ENCODE measurements at regions not wholly inside any gene's neighbourhood (a gene's known extent, or its start where the extent isn't known, plus 50 kb on each side); places are given as distances from the start of the nearest gene placed in this dataset.

- H3K9me3 ChIP-seq (replicated peaks in 1 of 11): no peaks in the 10 kb centered on the region
- H3K9ac ChIP-seq: no peak overlapping the region
- peaks cover 0 to 12% (median 3%) of the 10 kb centered on the region in 10 experiments; a peak in 9 of 20 replicates for H3K4me1 ChIP-seq
- no peaks in the 10 kb centered on the region for H3K36me3 ChIP-seq
- no peak overlapping the region for H3K4me2 ChIP-seq
- H3K27me3 ChIP-seq: no peaks in the 10 kb centered on the region
- H4K20me1 ChIP-seq: no peaks in the 10 kb centered on the region
- no peak overlapping the region for H3K4me3 ChIP-seq
- H3K27ac ChIP-seq: no peak overlapping the region
- TF ChIP-seq Cebpa-rat (IDR thresholded peaks at IDR 0.05): no peak
Measured at GRCh38 chr12:109648521-109648920, 65.1 kb upstream of the FAM222A start.

GRCh38 chr12:109650808-109651207 is 62.8 kb upstream of the FAM222A start:
- H3K4me1 ChIP-seq: peaks cover 0 to 32% (median 15%) of the 10 kb centered on the region in 10 experiments; a peak in 11 of 20 replicates
- H3K4me3 ChIP-seq: no peak overlapping the region
- H3K4me2 ChIP-seq: peak overlapping the region in 3 of 11 experiments; percentile 15 to 34 (median 25); a peak in 5 of 22 replicates
- no peaks in the 10 kb centered on the region for H3K27me3 ChIP-seq
- H3K27ac ChIP-seq: no peak overlapping the region
- no peak for TF ChIP-seq Cebpa-rat (IDR thresholded peaks at IDR 0.05)
- H3K36me3 ChIP-seq: no peaks in the 10 kb centered on the region
- H3K9me3 ChIP-seq (replicated peaks in 1 of 11): no peaks in the 10 kb centered on the region
- H4K20me1 ChIP-seq: no peaks in the 10 kb centered on the region
- no peak overlapping the region for H3K9ac ChIP-seq

DNA sequence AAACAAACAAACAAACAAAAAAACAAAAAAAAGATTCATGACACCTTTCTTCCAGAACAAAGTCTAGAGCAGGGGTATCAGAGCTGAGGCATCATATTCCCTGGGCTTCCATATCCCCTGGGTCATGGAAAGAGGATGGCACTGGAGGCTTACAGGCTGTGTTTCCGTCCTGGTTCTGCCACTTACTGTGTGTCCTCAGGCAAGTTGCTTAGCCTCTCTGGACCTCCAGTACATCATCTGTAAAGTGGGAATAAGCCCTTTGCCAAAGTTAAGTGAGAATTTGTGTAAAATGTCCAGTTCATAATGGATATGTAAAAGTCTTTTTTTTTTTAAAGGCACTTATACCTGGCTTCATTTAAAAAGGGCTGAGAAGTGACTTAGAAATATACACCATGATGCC is 62.0 kb upstream of the FAM222A start:
- Histone ChIP-seq H3K36me3 (no peaks in the 10 kb centered on the region), H3K4me3 (no peak overlapping the region), H3K4me1 (peaks cover 0 to 40% (median 22%) of the 10 kb centered on the region in 10 experiments; a peak in 14 of 20 replicates), H3K9ac (no peak overlapping the region), H3K27ac (no peak overlapping the region), H3K9me3 (replicated peaks in 1 of 11) (no peaks in the 10 kb centered on the region), H3K4me2 (no peak overlapping the region), H4K20me1 (no peaks in the 10 kb centered on the region), H3K27me3 (no peaks in the 10 kb centered on the region)
- TF ChIP-seq Cebpa-rat (IDR thresholded peaks at IDR 0.05): no peak

DNA sequence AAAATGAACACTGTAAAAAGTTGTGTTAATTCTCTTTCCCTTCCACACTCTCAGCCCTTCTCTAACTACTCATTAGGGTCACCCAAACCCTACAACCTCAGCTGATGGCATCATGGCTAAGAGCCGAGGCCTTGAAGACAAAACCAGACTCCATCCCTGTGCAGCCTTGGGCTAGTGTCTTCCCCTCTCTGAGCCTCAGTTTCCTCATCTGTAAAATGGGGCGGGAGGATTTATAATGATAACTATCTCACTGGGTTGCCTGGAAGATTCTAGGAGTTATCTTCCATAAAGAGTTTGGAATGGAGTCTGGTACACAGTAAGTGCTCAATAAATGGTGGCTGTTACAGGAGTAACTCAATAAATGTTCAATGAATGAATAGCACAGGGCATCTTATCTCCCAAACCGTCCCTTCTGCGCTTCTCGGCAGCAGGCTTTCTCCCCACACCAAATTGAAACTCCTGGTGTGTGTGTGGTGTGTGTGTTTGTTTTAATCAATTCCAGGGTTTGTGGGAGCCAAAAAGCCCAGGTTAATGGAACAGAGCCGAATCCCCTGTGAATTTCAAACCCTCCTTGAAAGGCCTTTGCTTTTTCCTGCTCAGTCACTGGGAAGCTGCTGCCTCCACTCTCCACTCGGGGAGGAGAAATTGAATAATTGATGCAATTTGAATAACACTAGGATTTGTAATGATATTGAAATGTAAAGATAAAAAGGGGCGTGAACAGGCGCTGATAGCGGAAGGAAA is 61.2 kb upstream of the FAM222A start:
- Histone ChIP-seq H3K4me2 (no peak overlapping the region), H3K27me3 (no peaks in the 10 kb centered on the region), H3K27ac (no peak overlapping the region), H4K20me1 (no peaks in the 10 kb centered on the region), H3K4me3 (no peak overlapping the region), H3K9ac (no peak overlapping the region), H3K4me1 (peaks cover 0 to 48% (median 30%) of the 10 kb centered on the region in 10 experiments; a peak in 15 of 20 replicates), H3K9me3 (replicated peaks in 1 of 11) (no peaks in the 10 kb centered on the region), H3K36me3 (no peaks in the 10 kb centered on the region)
- no peak for TF ChIP-seq Cebpa-rat (IDR thresholded peaks at IDR 0.05)

DNA sequence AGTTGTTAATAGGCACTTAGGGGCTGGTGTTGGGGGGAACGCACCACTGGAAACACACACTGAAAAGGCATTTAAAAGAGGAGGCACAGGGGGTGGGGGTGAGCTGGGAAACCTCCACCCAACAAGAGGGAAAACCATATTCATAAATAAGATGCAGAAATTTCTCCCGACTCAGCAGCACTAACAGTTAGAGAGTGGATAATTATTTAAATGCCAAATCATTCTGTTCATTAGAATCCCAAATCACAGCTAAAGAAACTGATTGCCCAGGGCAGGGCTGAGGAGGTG is 60.7 kb upstream of the FAM222A start:
- Histone ChIP-seq H3K27ac (no peak overlapping the region), H3K9ac (no peak overlapping the region)

DNA sequence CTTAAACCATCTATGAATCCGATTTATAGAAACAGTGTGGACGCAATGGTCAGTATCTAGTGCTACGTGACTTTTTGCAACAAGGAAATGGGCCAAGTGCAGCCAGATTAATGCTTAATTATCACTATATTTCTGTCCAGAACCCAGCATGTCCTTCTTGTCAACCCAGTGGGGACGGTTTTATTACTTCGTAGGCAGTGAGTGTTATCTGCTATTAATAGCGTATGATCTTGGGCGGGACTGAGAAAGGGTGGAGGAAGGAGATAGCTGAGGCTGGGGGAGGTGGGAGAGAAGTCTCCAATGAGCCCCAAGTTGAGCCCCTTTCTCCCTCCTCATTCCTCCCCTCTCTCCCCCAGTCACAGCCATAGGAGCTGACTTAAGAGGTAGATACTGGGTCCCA is 59.7 kb upstream of the FAM222A start:
- H3K4me1 ChIP-seq: peaks cover 0 to 58% (median 37%) of the 10 kb centered on the region in 10 experiments; a peak in 15 of 20 replicates
- H3K9me3 ChIP-seq (replicated peaks in 1 of 11): no peaks in the 10 kb centered on the region
- no peaks in the 10 kb centered on the region for H3K27me3 ChIP-seq
- H3K9ac ChIP-seq: no peak overlapping the region
- no peak for TF ChIP-seq Cebpa-rat (IDR thresholded peaks at IDR 0.05)
- no peak overlapping the region for H3K27ac ChIP-seq
- no peaks in the 10 kb centered on the region for H4K20me1 ChIP-seq
- H3K4me3 ChIP-seq: no peak overlapping the region
- H3K4me2 ChIP-seq: peak overlapping the region in 7 of 11 experiments; percentile 10 to 53 (median 31); a peak in 10 of 22 replicates
- H3K36me3 ChIP-seq: no peaks in the 10 kb centered on the region

More for the DNA sequence above, 60.7 kb upstream of the FAM222A start:
- H4K20me1 ChIP-seq: no peaks in the 10 kb centered on the region
- no peak overlapping the region for H3K4me3 ChIP-seq
- H3K27me3 ChIP-seq: no peaks in the 10 kb centered on the region
- no peak for TF ChIP-seq Cebpa-rat (IDR thresholded peaks at IDR 0.05)
- no peaks in the 10 kb centered on the region for H3K9me3 ChIP-seq (replicated peaks in 1 of 11)
- peaks cover 0 to 53% (median 35%) of the 10 kb centered on the region in 10 experiments; a peak in 15 of 20 replicates for H3K4me1 ChIP-seq
- H3K4me2 ChIP-seq: no peak overlapping the region
- no peaks in the 10 kb centered on the region for H3K36me3 ChIP-seq

DNA sequence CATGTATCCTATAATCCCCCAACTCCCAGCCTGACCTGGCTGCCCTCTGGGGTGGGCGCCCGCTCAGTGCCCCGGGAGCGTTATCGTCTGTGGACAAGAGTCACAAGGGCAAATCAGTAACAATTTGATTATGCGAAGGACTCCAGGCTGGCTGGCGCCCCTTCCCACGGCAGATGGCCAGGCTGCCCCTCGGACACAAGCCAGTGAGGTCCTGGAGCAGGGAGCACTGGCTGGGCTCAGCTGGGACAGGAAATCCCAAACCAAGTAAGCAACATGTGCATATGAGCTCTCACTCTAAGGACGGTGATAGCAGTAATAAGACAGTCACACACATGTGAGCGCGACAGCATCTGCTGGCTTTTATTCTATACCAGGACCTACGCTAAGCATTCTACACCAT is 59.3 kb upstream of the FAM222A start:
- peaks cover 0 to 58% (median 37%) of the 10 kb centered on the region in 10 experiments; a peak in 15 of 20 replicates for H3K4me1 ChIP-seq
- no peak for TF ChIP-seq Cebpa-rat (IDR thresholded peaks at IDR 0.05)
- no peak overlapping the region for H3K4me3 ChIP-seq
- H3K9ac ChIP-seq: no peak overlapping the region
- H3K4me2 ChIP-seq: peak overlapping the region in 8 of 11 experiments; percentile 10 to 53 (median 35); a peak in 12 of 22 replicates
- H3K27me3 ChIP-seq: no peaks in the 10 kb centered on the region
- no peaks in the 10 kb centered on the region for H3K9me3 ChIP-seq (replicated peaks in 1 of 11)
- H3K36me3 ChIP-seq: no peaks in the 10 kb centered on the region
- no peak overlapping the region for H3K27ac ChIP-seq
- no peaks in the 10 kb centered on the region for H4K20me1 ChIP-seq

GRCh38 chr12:109655578-109655977 is 58.0 kb upstream of the FAM222A start:
- Histone ChIP-seq H3K4me1 (peaks cover 0 to 55% (median 36%) of the 10 kb centered on the region in 10 experiments; a peak in 15 of 20 replicates), H4K20me1 (no peaks in the 10 kb centered on the region), H3K36me3 (no peaks in the 10 kb centered on the region), H3K27me3 (no peaks in the 10 kb centered on the region), H3K4me2 (peak overlapping the region in 6 of 11 experiments; percentile 50 to 72 (median 68); a peak in 10 of 22 replicates), H3K27ac (no peak overlapping the region), H3K9me3 (replicated peaks in 1 of 11) (no peaks in the 10 kb centered on the region), H3K4me3 (no peak overlapping the region), H3K9ac (0 out of 22 replicates have a peak overlapping the region, but pooled peaks of 1 of the 11 experiments have one; percentile 7)
- TF ChIP-seq Cebpa-rat (IDR thresholded peaks at IDR 0.05): no peak

- no peak for TF ChIP-seq Cebpa-rat (IDR thresholded peaks at IDR 0.05)
- peaks cover 0 to 10% (median 7%) of the 10 kb centered on the region in 11 experiments; a peak in 18 of 22 replicates for H3K9me3 ChIP-seq (replicated peaks in 1 of 11)
- H3K4me1 ChIP-seq: peaks cover 0 to 51% (median 34%) of the 10 kb centered on the region in 10 experiments; a peak in 15 of 20 replicates
- peak overlapping the region in 3 of 11 experiments; percentile 2 to 31 (median 15); a peak in 1 of 22 replicates for H3K9ac ChIP-seq
- peak overlapping the region in 9 of 11 experiments; percentile 9 to 72 (median 53); a peak in 17 of 22 replicates for H3K4me2 ChIP-seq
- no peaks in the 10 kb centered on the region for H3K36me3 ChIP-seq
- H3K4me3 ChIP-seq: no peak overlapping the region
- no peaks in the 10 kb centered on the region for H4K20me1 ChIP-seq
- H3K27me3 ChIP-seq: no peaks in the 10 kb centered on the region
- H3K27ac ChIP-seq: no peak overlapping the region
Measured at GRCh38 chr12:109656743-109657142, 56.9 kb upstream of the FAM222A start.
